H7 (cell line): ENCODE measurements at regions not wholly inside any gene's neighbourhood (a gene's known extent, or its start where the extent isn't known, plus 50 kb on each side); places are given as distances from the start of the nearest gene placed in this dataset.

ENCODE experiments used
- DNase-seq: peaks from one replicate; pipeline ENCODE4 v3.0.0; 2012
- H3K27me3 ChIP-seq: 2 replicates; pipeline ENCODE4 v1.6.0; 2011; ENCODE audit warnings: mild to moderate bottlenecking, low read length; ENCODE audit not compliant: control insufficient read depth, insufficient read depth
- H3K36me3 ChIP-seq: replicated peaks from 2 replicates; pipeline ENCODE4 v1.5.1; 2011; ENCODE audit warnings: low read length; ENCODE audit not compliant: control insufficient read depth, insufficient read depth
- H3K4me3 ChIP-seq: 2 replicates; pipeline ENCODE4 v1.5.1; 2011; ENCODE audit warnings: low read depth, mild to moderate bottlenecking, control low read depth, low read length, moderate library complexity; ENCODE audit not compliant: insufficient read depth

DNA sequence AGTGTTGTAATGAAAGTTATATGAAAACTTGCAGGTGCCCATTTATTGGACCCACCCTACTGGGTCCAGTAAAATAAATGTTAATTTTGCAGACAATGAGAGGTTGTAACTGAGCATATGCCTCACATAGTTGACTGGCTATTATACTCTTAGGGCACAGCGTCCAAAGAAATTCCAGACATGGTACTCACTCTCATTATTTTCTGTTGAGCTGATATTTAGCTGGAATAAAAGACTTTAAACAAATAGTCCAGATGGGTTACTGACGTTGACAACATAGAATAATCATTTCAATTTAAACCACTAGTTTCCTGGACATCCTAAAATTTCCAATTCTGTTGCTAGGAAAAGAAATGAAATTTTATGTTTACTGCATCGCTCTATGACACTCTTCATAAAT lies 174.5 kb downstream of the ZNF365 start:
- no peaks in the 10 kb centered on the region for H3K36me3 ChIP-seq
- DNase-seq: no peak
- H3K27me3 ChIP-seq: no peaks in the 10 kb centered on the region
- no peak overlapping the region for H3K4me3 ChIP-seq

DNA sequence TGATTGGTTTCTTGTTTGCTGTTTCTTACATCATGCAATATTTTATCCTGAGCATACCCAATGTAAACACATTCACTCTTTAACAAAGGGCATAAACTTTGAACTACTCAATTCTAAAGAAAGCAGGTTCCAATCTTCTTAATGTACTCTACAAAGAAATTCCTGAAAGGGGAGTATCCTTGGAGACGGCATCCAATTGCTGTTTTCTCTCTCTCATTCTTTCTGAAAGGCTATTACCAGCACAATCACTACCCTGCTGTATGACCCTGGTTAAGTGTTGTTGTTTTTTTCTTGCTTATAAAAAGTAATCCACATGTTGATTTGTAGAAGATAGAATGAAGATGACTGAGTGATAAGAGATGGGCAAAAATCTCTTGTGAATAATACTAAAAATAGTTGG lies 176.0 kb downstream of the ZNF365 start:
- no peak for DNase-seq
- Histone ChIP-seq H3K36me3 (no peaks in the 10 kb centered on the region), H3K4me3 (no peak overlapping the region), H3K27me3 (no peaks in the 10 kb centered on the region)

DNA sequence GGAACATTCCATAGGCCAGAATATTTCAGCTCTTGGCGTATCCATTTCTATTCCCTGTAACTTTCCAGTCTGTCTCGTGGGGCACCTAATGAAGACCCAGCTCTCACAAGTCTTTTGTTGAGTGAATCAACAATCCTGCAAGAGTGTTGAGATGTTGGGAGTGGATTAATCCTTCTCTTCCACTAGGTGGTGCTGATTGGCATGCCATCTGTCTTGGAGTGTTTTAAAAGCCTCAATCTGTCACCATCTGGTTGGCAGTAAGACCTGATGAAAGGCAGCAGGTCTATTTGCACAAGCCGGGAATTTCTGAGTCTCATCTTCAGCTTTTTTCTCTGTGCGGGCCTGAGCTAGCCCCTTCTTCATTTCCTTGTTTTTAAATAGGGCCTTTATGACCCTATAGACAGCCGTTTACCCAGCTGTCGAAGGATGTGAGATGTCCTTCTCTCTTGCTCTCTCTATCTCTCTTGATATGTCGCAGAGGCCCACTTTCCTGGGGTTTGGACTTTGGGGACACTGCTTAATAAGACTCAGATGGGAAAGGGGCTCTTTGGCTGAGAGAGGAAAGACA lies 180.5 kb downstream of the ZNF365 start:
- no peaks in the 10 kb centered on the region for H3K27me3 ChIP-seq
- peak; percentile 19 for DNase-seq
- no peaks in the 10 kb centered on the region for H3K36me3 ChIP-seq
- H3K4me3 ChIP-seq: no peak overlapping the region

DNA sequence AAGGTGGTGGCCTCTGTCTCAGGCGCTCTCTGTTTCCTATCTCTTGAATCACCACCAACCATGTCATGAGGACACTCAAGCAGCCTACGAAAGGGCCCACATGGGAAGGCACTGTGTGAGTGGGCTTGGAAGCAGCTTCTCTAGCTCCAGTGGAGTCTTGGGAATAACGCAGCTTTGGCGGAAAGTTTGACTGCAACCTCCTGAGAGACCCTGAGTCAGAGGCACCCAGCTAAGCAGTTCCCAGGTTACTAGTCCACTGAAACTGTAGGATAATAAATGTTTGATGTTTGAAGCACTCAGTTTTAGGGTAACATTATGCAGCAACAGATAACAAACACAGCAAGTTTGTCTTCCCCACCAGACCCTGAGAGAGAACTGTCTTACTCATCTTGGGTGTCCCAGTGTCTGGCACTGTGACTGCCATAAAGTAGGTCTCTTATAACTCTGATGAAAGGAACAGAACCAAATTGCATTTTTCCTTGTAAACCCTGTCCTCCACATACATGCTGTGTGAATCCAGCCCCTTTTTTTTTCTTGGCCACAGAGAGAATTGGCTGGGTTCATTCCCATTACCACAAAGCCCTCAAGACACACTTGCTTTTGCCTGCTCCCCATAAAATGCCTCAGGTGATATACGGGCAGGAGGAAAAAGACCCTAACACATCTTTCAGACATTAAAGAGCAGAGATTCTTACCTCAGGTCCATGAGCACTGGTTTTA lies 185.5 kb downstream of the ZNF365 start:
- Histone ChIP-seq H3K27me3 (no peaks in the 10 kb centered on the region), H3K4me3 (no peak overlapping the region), H3K36me3 (no peaks in the 10 kb centered on the region)
- DNase-seq: no peak

DNA sequence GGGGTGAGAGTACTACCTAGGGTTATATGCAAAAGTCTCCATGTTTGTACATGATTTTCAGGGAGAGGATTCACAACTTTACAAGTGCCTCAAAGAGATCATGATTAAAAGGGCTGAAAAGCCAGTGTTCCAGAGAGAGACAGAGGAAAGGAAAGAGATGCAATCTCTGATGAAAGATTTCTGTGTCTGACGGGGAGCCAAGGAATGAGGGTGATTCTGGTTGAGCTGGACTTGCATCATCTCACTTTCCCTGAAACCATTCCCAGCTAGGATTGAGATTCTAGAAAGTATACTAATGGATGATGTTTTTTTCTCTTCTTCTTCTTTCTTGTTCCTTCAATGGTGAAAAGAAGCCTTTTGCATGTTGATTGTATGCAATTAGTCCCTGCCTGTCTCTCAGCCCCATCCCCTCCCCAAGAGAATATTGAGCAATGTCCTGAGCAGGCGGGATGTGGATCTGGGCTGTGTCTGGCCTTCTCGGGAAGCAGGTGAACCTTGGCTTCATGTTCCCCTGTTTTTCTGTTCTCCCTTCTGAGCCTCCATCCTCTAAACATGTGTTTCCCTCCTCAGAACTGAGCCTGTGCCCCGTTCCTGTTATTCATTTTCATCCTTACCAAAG lies 186.1 kb downstream of the ZNF365 start:
- no peaks in the 10 kb centered on the region for H3K36me3 ChIP-seq
- DNase-seq: no peak
- H3K4me3 ChIP-seq: no peak overlapping the region
- no peaks in the 10 kb centered on the region for H3K27me3 ChIP-seq

DNA sequence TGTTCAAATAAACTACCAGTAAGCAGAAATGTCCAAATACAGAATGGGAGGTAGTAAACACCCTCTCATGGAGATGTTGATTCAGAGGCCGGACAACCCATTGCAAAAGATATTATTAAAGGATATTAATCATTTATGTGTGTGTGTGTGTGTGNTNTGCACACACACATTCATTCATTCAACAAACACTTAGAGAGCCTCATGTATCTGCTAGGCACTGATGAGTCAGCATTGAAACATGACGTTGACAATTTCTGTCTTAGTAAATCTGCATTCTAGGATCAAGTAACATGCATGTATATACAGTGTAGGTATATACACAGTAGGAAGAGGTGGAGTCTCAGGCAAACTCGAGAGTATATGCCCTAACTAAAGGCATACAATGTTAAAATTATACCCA lies 187.0 kb downstream of the ZNF365 start:
- Histone ChIP-seq H3K4me3 (no peak overlapping the region), H3K27me3 (no peaks in the 10 kb centered on the region), H3K36me3 (no peaks in the 10 kb centered on the region)
- DNase-seq: no peak

DNA sequence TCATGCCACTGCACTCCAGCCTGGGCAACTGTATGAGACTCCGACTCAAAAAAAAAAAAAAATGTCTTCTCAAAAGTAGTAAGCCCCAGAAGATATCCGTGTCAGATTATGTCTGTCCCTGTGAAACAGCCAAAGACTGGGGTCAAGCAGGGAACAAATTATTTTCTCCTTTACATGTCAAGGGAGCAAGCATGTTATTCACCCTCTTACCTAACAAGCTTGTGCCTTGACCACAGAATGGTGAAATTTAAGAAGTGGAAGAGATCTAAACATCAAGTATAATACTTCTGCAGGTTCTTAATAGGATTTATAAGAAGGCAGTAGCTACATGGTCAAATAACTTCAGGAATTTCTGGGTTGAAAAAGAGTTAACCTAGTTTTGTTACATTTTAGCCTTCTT lies 187.9 kb downstream of the ZNF365 start:
- Histone ChIP-seq H3K4me3 (no peak overlapping the region), H3K36me3 (no peaks in the 10 kb centered on the region), H3K27me3 (no peaks in the 10 kb centered on the region)
- no peak for DNase-seq

DNA sequence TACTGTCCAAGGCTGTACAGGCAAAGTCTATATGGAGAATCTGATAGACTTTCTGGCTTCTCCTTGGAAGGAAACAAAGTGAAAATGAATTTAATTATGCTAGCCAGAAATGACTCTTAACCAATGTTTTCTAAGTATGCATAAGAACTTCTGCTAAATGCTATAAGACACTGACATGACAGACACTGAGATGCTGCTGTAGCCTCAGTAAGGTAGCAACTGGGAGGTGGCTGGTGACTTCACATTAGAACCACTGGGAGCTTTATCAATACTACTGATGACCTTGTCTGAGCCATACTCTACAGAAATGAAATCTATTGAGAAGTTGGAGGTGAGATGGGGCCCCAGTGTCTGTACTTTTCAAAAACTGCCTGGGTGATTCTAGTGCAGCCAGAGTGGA lies 188.6 kb downstream of the ZNF365 start:
- Histone ChIP-seq H3K4me3 (no peak overlapping the region), H3K27me3 (no peaks in the 10 kb centered on the region), H3K36me3 (no peaks in the 10 kb centered on the region)
- DNase-seq: no peak

DNA sequence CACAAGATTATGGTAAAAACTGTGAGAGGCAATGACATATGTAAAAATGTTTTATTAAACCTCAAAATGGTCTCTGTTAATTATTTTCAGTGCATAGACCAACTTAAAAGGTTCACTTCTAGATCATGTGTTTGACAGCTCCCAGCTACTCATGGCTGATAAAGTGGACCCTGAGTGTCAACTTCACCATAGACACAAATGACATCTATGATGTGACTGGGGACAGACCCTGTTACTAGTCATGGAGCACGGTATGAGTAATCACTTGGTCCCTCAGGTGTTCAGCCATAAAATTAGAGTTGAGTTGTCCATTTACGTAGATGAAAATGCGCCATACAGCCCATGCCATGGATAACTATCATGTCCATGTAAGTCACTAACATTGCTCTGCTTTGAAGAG lies 199.8 kb downstream of the ZNF365 start:
- Histone ChIP-seq H3K4me3 (no peak overlapping the region), H3K27me3 (no peaks in the 10 kb centered on the region), H3K36me3 (no peaks in the 10 kb centered on the region)
- no peak for DNase-seq

DNA sequence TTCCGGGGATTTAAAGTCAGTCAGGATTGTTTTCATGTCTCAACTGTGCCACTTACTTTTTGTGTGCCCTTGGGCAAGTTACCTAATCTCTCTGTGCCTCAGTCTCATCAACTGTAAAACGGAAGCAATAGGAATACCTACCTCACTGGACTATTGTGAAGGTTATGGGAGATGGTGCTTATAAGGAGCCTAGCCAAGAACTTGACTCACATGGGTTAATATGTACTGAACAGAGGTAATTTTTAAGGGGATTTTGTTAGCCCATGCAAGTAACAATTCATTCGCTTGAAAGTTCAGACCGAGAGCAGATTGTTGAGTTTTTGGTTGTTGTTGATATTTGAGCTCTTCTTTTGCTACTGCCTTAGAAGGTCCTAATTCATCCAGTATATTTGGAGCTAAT lies 202.9 kb downstream of the ZNF365 start:
- no peaks in the 10 kb centered on the region for H3K27me3 ChIP-seq
- no peaks in the 10 kb centered on the region for H3K36me3 ChIP-seq
- no peak overlapping the region for H3K4me3 ChIP-seq

DNA sequence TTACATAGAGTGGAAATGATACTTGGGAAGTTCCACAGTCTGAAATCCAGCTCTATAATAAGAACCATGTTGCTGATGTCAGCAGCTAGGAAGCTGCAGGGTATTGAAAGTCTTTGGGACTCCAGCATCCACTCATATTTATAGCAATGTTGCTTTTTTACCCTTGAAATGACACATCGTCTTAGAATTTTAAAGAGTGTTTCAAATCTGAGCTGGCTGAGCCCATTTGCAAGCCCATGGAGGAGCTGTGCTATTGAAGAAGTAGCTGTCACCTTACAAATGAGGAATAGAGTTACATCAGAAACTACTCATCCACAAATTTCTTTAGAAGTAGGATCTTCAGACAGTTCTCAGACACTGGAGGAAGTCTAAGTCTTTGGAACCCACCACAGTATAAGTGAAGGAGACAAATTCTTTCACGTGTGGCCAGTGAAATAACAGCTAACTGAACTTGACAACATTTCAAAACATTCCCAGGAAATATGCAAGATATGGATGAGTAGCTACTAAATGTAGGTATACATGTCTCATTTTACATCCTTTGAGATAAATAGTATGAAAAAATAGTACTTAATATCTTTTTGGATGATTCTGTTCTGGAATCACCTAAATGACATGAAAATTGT lies 203.6 kb downstream of the ZNF365 start:
- no peak for DNase-seq
- Histone ChIP-seq H3K4me3 (no peak overlapping the region), H3K36me3 (no peaks in the 10 kb centered on the region), H3K27me3 (no peaks in the 10 kb centered on the region)

More for the DNA sequence above, 202.9 kb downstream of the ZNF365 start:
- no peak for DNase-seq

DNA sequence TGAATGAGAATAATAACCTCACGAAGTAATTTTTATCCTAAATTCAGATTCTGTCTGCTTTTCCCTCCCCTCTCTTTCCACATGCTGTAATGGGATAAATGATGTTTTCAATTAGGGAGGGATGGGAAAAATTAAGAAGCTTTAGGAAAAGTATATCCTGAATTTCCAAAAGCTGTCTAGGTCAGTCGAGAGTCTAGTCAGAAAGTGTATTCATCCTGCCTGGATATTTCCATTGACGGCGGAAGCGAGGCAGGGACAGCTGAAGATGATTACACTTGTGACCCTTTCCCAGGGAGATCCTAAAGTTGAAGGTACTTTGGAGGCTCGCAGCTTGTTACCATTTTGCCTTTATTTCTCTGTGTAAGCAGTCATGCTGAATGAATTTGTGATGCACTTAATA lies 204.1 kb downstream of the ZNF365 start:
- Histone ChIP-seq H3K36me3 (no peaks in the 10 kb centered on the region), H3K27me3 (no peaks in the 10 kb centered on the region), H3K4me3 (no peak overlapping the region)
- DNase-seq: no peak

DNA sequence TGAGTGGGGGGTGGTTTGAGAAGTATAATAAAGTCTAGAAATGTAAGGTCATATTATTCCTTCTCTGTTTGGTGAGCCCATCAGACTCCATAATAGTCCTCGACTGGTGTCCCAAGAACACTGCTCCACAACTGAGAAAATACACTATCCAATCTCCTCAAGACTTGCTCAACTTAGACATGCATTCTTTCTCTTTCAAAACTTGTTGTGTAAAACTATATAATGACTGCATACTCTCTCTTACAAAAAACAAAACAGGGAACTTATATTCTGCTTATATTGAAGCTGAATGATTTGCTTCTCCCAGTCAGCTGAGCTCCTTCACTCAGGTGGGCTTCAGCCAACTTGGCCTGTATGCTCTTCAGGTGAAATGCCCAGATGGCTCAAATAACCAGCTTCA lies 204.7 kb downstream of the ZNF365 start:
- H3K36me3 ChIP-seq: no peaks in the 10 kb centered on the region
- DNase-seq: no peak
- no peak overlapping the region for H3K4me3 ChIP-seq
- no peaks in the 10 kb centered on the region for H3K27me3 ChIP-seq

DNA sequence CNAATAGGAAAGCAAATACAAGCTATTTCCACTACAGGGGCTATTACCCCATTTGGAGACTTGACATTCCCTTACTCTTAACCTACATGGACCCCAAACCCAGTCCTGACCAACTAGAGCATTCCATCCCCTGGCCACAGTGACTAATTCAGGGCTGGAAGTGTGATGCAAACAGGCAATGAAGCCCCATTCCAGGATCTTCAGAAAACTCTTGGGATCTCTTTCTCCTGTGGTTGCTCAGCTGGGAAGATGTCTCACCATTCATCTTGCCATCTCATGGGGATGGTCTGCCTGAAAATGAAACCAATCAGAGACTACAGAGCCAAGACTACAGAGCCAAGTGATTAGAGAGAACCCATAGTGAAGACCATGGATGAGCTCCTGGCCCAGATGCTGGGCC lies 206.2 kb downstream of the ZNF365 start:
- no peaks in the 10 kb centered on the region for H3K36me3 ChIP-seq
- H3K4me3 ChIP-seq: no peak overlapping the region
- H3K27me3 ChIP-seq: no peaks in the 10 kb centered on the region
- no peak for DNase-seq

DNA sequence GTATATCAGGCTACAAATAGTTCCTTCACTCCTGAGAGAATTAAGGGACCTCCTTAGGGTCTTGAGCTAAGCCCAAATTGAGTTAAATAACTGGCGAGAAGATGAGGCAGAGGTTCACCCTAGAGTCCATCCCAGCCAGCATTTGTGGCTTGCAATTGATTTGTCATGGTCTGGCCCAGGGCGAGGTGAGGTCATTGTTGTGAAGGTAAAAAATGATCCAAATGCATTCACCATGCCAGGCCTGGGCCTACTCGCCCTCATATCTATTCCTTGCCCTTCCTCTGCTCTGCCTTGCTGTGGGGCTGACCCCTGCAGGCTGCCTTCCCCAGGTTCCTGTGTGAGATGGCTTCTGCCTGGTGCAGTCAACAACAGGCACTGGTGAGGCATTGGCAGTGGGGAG lies 207.2 kb downstream of the ZNF365 start:
- Histone ChIP-seq H3K36me3 (no peaks in the 10 kb centered on the region), H3K4me3 (no peak overlapping the region)
- no peak for DNase-seq

More for the DNA sequence above, 207.2 kb downstream of the ZNF365 start:
- no peaks in the 10 kb centered on the region for H3K27me3 ChIP-seq
